Activated T-cell treated with anti-CD3 and anti-CD28 coated beads for 24 hours (primary cell): ENCODE measurements at regions not wholly inside any gene's neighbourhood (a gene's known extent, or its start where the extent isn't known, plus 50 kb on each side); places are given as distances from the start of the nearest gene placed in this dataset.

ENCODE experiments used
- DNase-seq: peaks from one replicate; pipeline ENCODE4 v3.0.0-alpha.2; 2020; ENCODE audit warnings: low read depth

DNA sequence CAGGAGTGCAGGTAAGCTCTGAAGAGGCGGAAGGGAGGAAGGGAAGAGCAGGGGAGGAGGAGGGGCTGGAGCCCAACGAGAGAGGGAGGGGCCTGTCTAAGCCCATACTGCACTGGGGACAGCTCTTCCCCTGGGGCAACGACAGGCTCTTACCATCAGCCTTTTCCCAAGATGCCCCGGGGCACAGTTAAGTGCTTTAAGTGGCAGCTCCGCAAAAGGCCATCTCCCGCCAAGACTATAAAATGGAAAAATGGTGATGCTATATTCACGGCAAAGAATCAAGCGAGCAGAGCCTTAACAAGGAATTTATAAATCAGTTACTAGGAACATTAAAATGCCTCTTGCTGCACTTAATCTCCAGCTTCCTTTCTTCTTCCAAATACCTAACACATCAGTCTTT, 110.2 kb upstream of the NLRP1 start:
- no peak for DNase-seq

DNA sequence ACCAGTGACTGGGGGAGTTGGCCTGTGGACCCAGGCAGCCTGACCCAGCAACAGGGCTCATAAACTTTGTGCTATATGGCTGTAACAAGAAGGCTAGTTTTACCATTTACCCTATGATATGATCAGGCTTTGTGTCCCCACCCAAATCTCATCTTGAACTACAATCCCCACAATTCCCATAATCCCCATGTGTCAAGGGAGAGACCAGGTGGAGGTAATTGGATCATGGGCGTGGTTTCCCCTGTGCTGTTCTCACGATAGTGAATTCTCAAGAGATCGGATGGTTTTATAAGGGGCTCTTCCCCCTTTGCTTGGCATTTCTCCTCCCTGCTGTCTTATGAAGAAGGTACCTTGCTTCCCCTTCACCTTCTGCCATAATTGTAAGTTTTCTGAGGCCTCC, 111.2 kb upstream of the NLRP1 start:
- no peak for DNase-seq

DNA sequence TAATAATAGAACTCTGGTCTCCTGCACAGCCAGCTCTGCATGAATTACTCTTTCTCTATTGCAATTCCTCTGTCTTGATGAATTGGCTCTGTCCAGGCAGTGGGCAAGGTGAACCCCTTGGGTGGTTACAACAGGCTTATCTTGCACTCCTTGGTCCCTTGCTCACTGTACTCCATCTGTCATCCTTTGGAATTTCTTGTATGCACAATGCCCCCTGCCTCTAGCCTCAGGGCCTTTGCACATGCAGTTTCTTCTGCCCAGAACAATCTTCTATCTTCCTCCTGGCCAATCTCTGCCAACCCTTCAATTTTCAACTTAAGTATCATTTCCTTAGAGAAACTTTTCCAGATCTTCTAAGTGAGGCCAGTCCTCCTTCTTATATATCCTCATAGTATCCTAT, 114.7 kb upstream of the NLRP1 start:
- DNase-seq = no peak

DNA sequence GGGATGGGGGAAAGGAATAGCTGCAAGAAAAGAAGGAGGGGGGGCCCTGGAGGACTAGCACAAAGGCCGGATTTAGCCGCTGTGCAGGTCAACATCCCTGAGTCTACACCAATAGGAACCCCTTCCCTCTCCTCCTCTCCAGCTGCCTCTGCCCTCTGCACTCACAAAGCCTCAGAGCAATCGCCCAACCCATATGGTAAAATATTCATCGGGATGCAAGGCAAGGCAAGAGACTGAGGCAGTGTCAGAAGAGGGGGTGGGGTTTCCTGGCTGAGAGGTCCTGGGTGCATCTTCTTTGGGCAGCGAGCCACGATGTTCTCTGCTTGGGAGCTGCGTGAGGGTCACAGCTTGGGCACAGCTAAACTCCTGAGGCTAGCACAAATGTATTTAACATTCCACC, 115.5 kb upstream of the NLRP1 start:
- DNase-seq = no peak

DNA sequence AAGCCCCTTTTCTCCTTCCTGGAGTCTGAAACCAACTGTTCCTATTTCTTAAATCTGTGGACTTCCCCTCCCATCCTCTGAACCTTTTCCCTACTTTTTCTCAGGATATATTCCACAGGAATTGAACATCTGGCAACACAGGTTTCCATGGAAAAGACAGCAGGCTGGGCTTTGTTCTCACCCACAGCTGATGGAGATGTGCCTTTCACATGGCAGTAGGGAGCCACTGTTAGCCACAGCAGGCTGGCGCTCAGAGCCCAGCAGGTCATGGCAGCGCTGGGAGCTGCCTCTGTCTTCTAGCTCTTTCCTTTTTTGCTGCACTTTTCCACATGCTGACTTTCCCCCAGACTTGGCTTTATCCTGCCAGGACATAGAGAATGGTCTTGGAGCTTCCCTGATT, 116.4 kb upstream of the NLRP1 start:
- DNase-seq = no peak

DNA sequence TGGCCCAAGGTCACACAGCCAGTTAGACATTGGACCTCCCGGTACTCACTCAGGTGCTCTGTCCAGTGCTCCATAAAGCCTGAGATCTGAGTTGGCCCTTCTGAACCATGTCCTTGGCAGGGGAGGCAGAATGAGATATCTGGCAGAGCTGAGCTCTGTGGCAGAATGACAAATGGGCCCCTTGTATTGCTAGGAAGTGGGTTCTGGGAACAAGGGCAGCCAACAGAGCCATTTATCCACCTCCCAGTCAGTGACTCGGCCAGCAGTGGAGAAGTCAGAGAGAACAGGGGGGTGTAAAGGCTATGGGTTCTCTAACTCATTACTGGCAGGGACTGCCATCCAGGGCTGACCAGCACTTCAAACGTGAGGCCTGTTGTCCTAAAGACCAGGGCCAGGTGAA, 117.1 kb upstream of the NLRP1 start:
- DNase-seq = no peak

DNA sequence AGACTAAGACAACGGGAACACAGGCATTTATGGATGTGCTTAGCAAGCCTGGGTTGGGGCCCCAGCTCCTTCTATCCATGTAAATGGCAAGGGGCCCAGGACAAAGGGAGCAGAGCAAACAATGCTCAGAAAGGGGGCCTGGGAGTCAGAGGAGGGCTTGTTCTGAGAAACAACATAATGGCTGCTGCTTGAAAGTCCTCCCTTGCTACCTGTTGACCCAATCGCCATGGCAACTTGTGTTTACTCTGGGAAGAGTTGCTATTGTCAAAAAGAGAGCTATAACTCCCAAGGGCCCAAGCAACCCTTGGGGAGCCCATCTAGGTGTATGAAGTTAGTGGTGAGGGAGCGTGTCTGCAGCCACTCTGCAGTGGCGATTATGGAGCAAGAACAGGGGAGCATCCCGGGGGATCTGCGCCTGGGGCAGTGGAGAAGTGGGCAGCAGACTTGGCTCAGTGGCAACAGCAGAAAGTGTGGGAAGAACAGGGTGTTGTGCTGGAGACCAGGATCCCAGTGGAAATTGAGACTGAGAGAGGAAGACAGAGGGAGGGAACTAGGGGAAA, 118.7 kb upstream of the NLRP1 start:
- no peak for DNase-seq

DNA sequence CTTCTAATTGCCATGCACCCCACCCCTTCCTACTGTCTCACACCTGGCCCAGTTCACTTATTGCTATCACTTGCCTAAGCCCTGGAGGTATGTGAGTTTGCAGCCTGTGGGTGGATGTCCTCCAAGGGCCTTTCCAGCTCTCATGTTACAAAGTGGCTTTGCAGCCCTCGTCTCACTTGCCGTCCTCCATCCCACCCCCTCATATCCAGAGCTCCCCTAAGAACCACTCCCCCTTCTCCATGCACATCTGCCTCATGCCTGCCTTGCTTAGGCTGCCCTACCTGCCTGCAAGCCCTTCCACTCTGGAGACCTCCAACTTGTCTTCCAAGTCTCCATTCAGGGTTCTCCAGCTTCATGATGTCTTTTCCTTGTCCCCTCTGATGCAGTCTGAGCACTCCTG, 119.4 kb upstream of the NLRP1 start:
- no peak for DNase-seq

DNA sequence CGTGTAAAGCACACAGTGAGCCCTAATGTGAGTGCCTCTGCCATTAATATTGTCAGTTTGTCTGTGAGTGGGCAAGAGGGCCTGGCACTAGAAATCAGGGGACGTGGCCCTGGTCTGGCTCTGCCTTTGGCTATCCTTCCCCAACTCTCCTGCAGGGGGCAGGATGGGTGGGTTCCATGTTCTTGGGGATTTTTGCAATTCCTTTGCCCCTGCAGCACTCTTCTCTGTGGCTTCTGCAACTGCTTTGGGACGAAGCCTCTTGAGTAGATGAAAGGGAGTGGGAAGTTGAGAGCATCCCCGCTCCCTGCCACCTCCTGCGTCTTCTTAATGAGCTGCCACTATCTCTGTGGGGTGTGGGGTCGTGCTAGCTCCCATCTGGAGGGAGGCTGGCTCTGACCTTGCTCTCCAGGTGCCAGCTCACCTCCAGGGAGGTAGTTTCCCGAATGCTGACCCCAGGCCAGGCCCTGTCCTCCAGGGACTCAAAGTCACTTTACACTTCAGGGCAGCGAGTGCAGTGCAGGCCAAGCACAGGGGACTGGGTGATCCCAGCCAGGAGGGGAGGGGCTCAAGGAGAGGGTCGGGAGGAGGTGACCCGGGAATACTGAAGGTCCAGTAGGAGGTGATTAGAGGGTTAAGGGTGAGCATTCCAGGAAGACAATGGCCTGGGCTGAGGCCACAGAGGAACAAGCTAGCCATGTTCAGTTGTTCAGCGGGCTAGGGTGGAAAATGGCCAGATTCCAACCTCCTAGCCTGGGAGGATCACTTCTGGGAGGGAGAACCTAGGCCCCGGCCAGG, 121.0 kb upstream of the NLRP1 start:
- no peak for DNase-seq

DNA sequence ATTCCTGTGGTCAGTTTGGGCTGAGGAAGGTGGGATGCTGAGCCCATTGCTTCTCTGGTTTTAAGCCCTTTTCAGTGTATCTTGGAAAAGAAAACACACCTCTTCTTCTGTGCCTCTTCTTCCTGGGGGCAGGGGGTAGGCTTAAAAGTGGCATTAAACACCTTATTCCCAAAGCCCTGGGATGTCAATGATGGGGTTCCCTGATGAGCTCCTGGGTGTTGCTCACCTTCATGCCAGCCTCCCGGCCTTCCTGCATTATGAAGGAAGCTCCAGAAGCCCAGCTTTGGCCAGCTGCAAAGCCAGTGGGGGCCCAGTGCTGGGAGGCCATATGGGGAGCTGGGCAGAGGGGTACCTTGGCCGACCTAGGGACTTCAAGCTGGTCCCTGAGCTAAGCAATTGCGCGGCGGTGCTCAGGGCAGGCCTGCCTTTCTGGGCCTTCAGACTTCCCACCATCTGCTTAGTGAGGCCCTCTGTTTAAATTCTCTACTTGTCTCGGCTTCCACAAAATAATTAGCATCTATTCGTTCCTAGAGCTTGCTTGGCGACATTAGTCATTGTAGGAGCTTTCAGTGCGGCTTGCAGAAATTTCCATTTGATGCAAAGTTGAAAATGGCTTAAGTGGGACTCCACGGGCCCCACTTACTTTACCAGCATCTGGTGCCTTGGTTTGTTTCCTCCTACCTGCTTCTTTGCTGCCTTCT, 121.7 kb upstream of the NLRP1 start:
- no peak for DNase-seq

DNA sequence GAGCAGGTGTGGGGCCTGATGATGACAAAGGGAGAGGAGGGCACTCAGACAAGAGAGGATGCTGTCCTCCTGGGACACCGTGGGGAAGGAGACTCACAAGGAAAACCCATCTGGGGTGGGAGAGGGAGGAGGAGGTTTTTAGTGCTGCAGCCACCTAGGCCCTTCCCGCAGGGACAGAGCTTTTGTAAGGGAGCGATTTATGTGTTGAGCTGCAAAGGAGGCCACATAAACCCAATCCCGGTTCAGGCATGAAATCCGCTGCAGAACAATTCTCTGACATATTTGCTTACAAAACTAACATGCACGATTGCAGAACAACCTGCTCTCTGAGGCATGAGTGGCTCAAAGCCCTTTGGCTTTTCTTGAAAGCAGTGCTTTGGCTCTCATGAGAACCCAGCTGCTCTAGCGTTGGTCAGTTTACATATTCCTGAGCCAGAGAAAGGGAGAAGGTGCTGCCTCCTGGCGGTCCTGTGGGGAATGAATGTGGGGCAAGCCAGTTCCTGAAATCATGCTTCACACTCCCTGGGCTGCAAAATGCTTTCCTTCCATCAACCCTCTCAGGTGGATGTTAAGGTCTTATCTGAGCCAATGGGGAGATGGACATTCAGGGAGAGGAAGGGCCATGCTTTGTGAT, 122.4 kb upstream of the NLRP1 start:
- DNase-seq = peak; percentile 32

DNA sequence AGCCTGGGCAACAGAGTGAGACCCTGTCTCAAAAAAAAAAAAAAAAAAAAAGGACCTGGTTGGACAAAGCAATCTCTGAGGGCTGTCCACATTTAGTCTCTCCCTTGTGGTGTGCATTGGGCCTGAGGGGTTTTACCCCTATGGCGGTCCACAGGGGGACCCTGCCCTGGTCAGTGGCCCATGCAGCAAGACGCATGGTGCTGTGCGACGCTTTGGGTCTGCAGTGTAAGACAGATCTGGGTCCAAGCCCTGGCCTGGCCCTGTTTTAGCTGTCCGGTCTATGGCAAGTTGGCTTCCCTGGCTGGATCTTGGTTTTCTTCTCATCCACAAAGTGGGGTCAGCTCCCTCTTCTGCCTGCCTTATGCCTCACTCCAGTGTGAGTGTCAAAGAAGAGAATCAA, 123.2 kb upstream of the NLRP1 start:
- no peak for DNase-seq

DNA sequence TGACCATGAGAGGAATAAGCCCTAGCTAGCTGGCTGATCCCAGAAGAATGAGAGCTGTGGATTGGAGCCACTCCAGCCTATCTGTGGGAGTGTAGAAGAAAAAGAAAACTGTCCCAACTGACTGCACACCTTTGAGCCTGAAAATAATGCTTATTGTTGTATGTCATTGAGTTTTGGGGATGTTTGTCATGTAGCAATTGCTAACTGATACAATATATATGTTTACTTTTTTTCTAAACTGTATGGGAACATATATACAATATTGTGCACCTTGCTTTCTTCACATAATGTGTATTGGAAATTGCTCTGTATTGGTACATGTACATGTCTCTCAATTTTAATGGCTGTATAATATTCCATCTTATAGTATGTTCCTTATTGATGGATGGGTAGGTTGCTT, 124.0 kb upstream of the NLRP1 start:
- no peak for DNase-seq

DNA sequence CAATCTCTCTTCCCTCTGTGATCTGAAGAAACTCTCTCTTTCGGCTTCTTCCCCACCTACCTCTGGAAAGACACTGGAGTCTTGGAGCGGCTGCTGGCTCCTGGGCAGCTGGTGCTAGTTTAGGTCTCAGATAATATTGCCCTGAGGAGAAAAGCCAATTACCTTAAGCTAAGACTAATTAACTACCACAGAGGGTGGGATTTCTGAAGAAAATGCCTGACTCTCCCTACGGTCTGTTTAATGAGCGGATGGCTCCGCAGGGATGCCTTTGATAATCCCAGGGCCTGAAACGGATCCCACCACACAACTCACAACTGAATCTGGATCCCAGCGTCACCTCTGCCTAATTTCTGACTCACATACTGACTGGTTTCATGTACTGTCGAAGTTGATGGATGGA, 127.0 kb upstream of the NLRP1 start:
- DNase-seq = no peak

DNA sequence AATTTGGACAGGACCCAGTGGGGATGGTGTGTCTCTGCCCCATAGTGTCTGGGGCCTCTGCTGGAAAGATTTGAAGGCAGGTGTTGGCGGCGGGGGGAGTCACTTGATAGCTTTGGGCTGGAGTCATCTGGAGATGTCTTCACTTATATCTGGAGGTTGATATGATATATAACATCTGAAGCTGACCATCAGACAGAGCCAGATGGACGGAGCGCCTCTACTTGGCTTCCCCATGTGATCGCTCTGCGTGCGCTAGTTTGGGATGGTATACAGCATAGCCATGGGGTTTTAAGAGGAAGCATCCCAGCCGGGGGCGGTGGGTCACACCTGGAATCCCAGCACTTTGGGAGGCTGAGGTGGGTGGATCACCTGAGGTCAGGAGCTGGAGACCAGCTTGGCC, 130.7 kb upstream of the NLRP1 start:
- no peak for DNase-seq

DNA sequence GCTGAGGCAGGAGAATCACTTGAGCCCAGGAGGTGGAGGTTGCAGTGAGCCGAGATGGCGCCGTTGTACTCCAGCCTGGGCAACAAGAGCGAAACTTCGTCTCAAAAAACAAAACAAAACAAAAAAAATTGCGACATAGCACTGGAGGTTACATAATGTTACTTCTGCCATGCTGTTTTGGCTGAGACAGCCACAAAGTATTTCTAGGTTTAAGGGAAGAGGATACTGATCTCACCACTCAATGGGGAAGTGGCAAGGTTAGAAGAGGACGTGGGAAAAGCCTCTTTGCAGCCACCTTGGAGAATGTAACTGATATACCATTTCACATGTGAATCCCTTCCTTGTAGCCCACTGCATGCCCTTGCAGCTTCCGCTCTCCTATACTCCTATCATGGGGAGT, 131.2 kb upstream of the NLRP1 start:
- DNase-seq = no peak

DNA sequence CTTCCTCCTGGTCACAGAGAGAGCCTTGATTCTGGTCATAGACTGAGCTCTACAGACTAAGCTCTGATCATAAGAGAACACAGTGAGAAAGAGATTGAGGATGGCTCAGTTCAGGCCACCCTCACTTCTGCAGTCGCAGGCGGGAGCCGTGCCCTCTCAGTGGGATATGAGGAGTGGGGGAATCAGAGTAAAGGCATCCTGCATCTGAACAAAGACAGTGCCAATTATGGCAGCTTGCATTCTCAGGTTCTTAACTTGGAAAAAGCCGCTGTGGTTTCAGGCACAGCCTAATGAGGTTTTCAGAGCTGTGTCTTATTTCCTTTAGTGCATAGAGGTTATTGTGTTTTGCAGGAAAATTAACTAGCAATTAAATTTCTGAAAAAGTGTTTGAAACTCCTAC, 134.4 kb upstream of the NLRP1 start:
- no peak for DNase-seq

DNA sequence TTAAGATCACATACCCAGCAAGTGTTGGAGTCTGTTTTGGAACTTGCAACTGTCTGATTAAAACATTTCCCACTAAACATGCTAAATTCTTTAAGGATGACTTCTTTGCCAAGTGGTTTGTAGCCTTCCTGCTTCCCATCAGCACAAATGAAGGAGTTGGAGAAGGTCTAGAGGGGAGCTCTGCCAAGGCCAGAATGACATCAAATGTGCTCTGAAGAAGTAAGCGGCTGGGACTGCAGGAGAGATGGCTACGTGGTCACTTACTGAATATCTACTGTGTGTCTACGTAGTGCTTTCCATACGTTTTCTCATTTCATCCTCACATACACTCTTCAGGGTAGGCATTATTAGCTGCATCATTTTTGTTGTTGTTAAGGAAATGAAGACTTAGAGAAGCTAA, 135.7 kb upstream of the NLRP1 start:
- DNase-seq = no peak

DNA sequence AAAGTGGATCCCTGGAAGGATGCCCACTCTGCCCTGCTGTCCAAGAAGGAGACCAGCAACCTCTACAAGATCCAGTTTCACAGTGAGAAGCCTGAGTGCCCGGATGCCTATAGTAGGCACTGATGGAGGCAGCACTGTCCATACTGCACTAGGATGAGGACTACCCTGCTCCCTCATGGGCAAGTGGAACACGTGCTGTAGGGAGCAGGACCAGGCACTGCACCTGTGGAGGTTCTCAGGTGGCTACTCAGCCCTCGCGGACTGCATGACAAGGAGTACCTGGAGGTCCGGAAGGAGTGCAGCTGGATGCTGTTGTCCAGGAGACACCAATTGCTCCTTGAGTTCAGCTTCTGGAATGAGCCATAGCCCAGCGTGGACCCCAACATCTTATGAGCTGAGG, 146.1 kb upstream of the NLRP1 start:
- DNase-seq = no peak

DNA sequence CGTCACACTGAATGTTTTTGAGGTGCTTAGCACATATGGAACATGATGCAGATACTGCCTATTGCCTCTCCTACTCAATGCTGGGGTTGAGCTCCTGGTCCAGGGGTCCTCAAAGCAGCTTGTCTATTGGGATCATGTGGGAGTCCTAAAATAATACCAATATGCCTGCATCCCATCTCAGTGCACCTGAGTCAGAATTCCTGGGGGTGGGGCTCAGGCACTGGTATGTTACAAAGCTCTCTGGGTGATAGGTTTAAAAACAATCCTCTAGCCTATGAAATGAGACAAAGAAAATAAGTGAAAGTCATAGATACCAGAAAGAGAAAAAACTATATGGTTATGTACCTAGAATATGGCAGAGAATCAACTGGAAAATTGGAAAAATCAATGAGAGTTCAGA, 156.6 kb upstream of the NLRP1 start:
- DNase-seq = no peak

DNA sequence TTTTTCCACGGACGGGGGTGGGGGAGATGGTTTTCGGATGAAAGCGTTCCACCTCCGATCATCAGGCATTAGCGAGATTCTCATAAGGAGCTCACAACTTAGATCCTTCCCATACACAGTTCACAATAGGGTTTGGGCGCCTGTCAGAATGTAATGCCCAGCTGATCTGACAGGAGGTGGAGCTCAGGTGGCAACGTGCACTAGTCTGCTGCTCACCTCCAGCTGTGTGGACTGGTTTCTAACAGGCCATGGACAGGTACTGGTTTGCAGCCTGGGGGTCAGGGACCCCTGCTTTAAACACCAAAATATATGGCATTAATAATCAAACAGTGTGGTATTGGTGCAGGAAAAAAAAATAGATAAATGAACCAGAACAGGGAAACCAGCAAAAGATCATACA, 157.5 kb upstream of the NLRP1 start:
- DNase-seq = no peak

DNA sequence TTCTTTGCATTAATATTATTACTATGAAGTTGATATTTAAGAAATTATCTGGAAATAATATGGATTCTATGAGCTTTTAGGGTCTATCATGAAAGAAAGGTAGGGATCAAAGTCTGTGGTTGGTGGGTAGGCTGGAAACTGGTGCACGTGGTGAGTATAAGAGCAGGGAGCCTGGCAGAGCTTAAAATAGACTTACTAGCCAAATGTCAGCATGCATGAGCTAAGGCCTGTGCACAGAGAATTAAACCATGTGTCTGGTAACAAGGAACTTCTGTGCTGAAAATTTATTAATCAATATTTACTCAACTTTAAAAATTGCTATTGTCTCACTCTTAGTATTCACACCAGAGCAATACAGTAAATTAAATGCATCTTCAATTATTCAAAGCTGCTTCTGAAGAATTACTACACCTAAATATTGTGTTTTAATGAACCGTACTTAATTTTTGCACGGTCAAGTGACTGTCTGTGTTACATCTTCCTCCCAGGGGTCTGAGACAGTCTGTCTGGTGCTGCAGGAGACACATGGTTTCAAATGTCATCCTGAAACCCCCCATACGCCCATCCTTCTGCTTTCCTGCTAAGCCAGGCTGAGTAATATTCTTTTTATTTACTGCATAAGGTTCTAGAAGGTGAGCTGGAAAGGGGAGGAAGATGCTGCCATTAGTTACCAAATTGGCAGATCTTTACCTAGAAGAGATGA, 161.0 kb upstream of the NLRP1 start:
- no peak for DNase-seq

DNA sequence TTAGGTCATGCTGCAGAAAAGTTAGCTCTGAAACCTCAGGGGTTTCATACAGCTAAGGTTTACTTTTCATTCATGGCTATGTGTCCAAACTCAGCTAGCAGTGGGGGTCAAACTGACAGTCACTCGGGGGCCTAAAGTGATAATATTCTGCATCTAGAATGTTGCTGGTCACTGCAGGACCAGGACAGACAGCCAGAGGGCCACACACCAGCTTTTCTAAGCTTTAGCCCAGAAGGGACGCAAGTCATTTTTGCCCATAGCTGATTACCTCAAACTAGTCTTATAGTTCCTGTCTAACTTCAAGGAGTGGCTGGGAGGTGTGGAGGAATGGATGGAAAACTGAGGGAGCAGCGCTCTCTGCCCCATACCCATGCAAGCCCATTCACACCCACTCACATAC, 163.0 kb upstream of the NLRP1 start:
- DNase-seq = no peak
